ENCODE measurements at regions not wholly inside any gene's neighbourhood (a gene's known extent, or its start where the extent isn't known, plus 50 kb on each side); places are given as distances from the start of the nearest gene placed in this dataset.

- no peak for DNase-seq (ENCODE audit: extremely low read depth, low read depth)
These were observed 56.8 kb upstream of the EMCN start for GRCh38 chr4:100574607-100575006.

GRCh38 chr4:100569196-100569595 is 51.4 kb upstream of the EMCN start:
- DNase-seq (ENCODE audit: extremely low read depth, low read depth), result no peak
